NCI-H2107 (cell line): ENCODE measurements at regions not wholly inside any gene's neighbourhood (a gene's known extent, or its start where the extent isn't known, plus 50 kb on each side); places are given as distances from the start of the nearest gene placed in this dataset.
"Not testable (repeated sequence)": the region's sequence is repeated elsewhere in the genome, so short reads cannot be mapped to it uniquely, and the experiment has no call there.

Experiments used
- DNase-seq: peaks from one replicate; lab custom pipeline; 2025; lab: John Stamatoyannopoulos, UW

GRCh38 chr4:136055360-136055759, 1476.9 kb downstream of the PCDH18 start:
- no peak for DNase-seq

- DNase-seq, result no peak
Measured at GRCh38 chr4:136036744-136037143, 1495.5 kb downstream of the PCDH18 start.

GRCh38 chr4:136032391-136032790, 1499.9 kb downstream of the PCDH18 start:
- DNase-seq, result no peak

GRCh38 chr4:136025540-136025939, 1506.8 kb downstream of the PCDH18 start:
- no peak for DNase-seq

GRCh38 chr4:136017556-136017955, 1514.7 kb downstream of the PCDH18 start:
- no peak for DNase-seq

- DNase-seq, result no peak
Measured at GRCh38 chr4:136012220-136012619, 1520.1 kb downstream of the PCDH18 start.

DNA sequence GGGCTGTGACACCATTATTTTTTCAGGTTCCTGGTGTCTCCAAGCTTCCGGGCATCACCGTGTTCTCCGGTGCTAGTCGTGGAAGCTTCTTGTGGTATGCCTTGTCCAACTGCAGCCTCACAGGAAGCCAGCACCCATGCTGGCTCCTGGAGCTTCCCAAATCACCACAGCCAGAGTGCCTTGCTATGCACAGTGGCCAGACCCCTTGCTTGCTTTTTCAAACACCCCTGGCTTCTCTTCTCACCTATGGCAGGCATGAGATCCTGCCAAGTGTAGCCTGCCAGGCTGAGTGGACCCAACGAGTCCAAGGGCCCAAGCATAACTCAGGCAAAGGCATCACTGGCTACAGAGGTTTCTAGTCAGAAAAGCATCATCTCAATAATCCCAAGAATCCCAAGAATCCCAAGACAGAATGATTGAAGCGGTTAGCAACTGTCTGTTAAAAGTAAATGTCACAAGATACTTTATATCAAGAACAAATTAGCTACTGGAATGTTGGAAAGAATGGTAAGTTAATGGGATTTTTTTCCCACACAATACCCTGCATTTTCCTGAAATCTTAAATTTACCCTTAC, 1522.9 kb downstream of the PCDH18 start:
- DNase-seq, result no peak

DNA sequence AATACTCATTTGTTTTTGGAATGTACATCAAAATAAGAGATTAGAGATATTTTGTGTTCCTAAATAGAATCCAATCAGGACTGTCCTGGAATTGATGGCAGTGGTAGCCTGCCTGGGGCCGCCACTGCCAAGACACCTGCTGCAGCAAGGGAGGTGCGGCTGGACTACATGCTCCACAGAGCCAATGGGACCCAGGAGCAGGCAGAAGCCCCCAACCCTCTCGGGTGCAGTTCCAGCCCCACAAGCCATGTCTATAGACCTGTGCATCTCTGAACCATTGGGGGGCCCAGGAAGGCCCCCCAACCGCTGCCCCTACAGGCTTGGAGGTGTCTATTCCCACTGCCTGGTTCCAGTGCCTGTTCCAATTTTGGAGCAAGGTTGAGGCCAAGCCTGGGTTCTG, 1524.3 kb downstream of the PCDH18 start:
- DNase-seq, result no peak

DNA sequence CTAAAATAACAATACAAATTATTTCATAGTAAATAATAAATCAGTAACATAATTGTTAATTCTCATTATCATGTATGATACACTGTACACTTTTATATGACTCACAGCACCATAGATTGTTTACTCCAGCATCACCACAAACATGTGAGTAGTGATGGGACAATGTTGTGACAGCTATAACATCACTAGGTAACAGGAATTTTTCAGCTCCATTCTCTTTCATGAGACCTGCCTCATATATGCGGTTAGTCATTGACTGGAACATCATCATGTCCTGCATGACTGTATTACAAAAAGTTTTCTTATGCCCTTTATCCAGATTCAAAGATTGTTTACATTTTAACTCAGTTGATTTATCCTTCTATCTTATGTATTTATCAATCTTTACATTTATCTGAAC, 1530.0 kb downstream of the PCDH18 start:
- DNase-seq, result no peak

GRCh38 chr4:136001791-136002190, 1530.5 kb downstream of the PCDH18 start:
- DNase-seq, result no peak

GRCh38 chr4:136000246-136000645, 1532.0 kb downstream of the PCDH18 start:
- DNase-seq, result no peak

DNA sequence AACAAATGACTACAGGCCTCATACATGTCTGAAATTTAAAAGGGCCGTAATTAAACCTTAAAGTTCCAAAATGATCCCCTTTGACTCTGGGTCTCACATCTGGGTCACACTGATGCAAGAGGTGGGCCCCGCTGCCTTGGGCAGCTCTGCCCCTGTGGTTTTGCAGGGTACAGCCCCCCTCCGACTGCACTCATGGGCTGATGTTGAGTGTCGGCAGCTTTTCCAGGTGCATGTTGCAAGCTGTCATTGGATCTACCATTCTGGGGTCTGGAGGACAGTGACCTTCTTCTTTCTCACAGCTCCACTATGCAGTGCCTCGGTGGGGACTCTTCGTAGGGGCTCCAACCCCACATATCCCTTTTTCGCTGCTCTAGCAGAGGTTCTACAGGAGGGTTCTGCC, 1537.9 kb downstream of the PCDH18 start:
- DNase-seq, result no peak

DNA sequence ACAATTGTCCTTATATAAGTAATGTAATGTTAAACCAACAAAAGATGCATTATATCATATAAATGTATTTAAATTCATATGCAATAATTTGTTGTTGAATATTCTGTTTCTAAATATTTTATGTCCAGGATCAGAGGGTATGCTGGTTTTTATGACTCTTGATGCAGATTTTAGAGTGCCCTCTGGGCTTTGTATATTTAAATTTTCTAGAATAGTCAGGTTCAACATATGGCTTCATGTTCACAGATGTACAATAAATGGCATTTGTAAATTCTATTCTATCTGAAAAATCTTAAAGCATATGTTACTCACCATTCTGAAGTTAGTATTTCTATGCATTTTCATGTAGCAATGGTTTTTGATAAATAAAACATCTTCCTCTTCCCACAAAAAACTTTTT, 1555.4 kb downstream of the PCDH18 start:
- DNase-seq, result no peak

- DNase-seq, result no peak
Measured at GRCh38 chr4:135966936-135967335, 1565.4 kb downstream of the PCDH18 start.

- no peak for DNase-seq
Measured at GRCh38 chr4:135963009-135963408, 1569.3 kb downstream of the PCDH18 start.

- no peak for DNase-seq
Measured at GRCh38 chr4:135949931-135950330, 1582.4 kb downstream of the PCDH18 start.

GRCh38 chr4:135948797-135949196, 1583.5 kb downstream of the PCDH18 start:
- no peak for DNase-seq

GRCh38 chr4:135941671-135942070, 1590.6 kb downstream of the PCDH18 start:
- DNase-seq, result no peak

DNA sequence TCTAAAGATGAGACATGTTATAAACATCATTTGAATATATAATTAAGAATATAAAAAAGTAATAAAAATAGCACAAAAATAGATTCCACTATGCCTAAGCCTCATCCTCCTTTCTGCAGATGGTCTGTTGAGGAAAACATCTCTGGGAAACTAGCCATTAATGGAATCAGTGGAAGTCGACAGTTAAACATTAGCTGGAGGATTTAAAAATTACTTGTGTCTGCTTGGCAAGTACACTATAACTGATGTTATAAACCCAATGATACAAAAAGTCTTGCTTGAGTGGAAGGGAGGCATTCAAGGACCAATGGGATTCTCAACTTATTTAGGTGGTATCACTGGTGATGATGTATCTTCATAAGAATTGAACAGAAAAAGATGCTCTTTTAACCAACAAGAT, 1598.3 kb downstream of the PCDH18 start:
- DNase-seq, result no peak

GRCh38 chr4:135927651-135928050, 1604.6 kb downstream of the PCDH18 start:
- DNase-seq, result no peak

- no peak for DNase-seq
Measured at GRCh38 chr4:135921081-135921480, 1611.2 kb downstream of the PCDH18 start.

DNA sequence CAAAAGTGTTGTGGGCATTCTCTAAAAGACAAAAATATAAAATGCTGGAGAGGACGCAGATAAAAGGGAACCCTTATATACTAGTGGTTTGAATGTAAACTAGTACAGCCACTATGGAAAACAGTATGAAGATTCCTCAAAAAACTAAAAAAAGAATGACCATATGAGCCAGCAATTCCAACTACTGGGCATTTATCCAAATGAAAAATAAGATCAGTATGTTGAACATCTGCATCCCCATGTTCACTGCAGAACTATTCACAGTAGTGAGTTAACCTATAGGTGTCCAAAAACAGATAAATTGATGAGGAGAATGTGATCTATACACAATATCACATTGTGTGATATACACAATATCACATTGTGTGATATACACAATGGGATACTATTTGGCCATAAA, 1615.3 kb downstream of the PCDH18 start:
- no peak for DNase-seq

DNA sequence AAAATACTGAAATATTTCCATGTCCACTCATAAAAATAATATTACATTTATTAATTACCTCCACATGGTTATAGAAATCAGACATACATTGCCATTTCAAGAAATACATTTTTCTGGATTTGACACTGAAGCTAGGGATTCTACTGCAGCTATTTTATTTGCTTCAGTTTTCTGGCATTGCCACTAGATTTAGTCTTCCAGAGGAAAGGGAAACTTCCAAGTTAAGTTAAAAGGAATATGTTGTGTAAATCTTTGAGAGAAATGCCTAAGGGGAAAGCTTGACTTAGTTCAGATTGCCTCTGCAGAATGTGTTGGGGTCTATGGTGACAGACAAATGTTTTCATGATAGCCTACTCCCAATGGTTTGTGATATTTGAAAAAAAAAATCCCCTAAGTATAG, 1631.3 kb downstream of the PCDH18 start:
- DNase-seq, result no peak

GRCh38 chr4:135864304-135864703, 1662.7 kb upstream of the PABPC4L start:
- DNase-seq, result not testable (repeated sequence)

GRCh38 chr4:135840781-135841180, 1639.2 kb upstream of the PABPC4L start:
- no peak for DNase-seq
